CD4-positive, alpha-beta memory T cell (primary cell): ENCODE measurements at regions not wholly inside any gene's neighbourhood (a gene's known extent, or its start where the extent isn't known, plus 50 kb on each side); places are given as distances from the start of the nearest gene placed in this dataset.

Experiments
- CTCF ChIA-PET: fragments of 350-600 bp; sonication (Branson Sonifier 250); formaldehyde crosslinking; loops from one replicate; lab custom pipeline; 2021; ENCODE audit warnings: inconsistent platforms; ENCODE audit not compliant: partially characterized antibody; lab: Charles Lee
- POLR2A ChIA-PET: fragments of 350-600 bp; sonication (Branson Sonifier 250); formaldehyde crosslinking; loops from one replicate; lab custom pipeline; 2021; ENCODE audit not compliant: partially characterized antibody; lab: Charles Lee
- DNase-seq, 5 donors: peaks; one replicate each; pipeline versions ENCODE4 v3.0.0 to v3.0.0-alpha.2; 2020 to 2022; ENCODE audit warnings: mixed read lengths in 1 of 5
- H3K27ac ChIP-seq: one replicate; pipeline ENCODE4 v1.7.0; 2013; ENCODE audit warnings: low read depth, low read length
- H3K27me3 ChIP-seq: 2 replicates; pipeline ENCODE4 v1.7.0; 2013; ENCODE audit warnings: mild to moderate bottlenecking, low read length, moderate library complexity; ENCODE audit not compliant: insufficient read depth
- H3K36me3 ChIP-seq: 2 replicates; pipeline ENCODE4 v1.7.0; 2013; ENCODE audit warnings: mild to moderate bottlenecking, low read length, moderate library complexity; ENCODE audit not compliant: insufficient read depth
- H3K4me1 ChIP-seq: 2 replicates; pipeline ENCODE4 v1.7.0; 2013; ENCODE audit warnings: mild to moderate bottlenecking, low read length, moderate library complexity; ENCODE audit not compliant: insufficient read depth
- H3K4me3 ChIP-seq, 2 donors: one replicate each; pipeline ENCODE4 v1.7.0; 2013; ENCODE audit warnings: low read length in 2 of 2, mild to moderate bottlenecking in 1 of 2
- H3K9me3 ChIP-seq, 2 donors: one replicate each; pipeline ENCODE4 v1.7.0; 2013; ENCODE audit warnings: low read length in 2 of 2, control low read depth in 1 of 2; ENCODE audit not compliant: control insufficient read depth in 1 of 2
- H3K27ac Mint-ChIP-seq, 7 donors: one replicate each; pipeline ENCODE4 v1.8.0; 2020 to 2021; ENCODE audit warnings: mixed read lengths in 7 of 7, mild to moderate bottlenecking in 6 of 7, inconsistent platforms in 3 of 7, moderate library complexity in 3 of 7
- H3K27me3 Mint-ChIP-seq, 2 donors: one replicate each; pipeline ENCODE4 v1.8.0; 2020 to 2021; ENCODE audit warnings: mixed read lengths in 2 of 2
- H3K36me3 Mint-ChIP-seq, 2 donors: one replicate each; pipeline ENCODE4 v1.8.0; 2020 to 2021; ENCODE audit warnings: mixed read lengths in 2 of 2, inconsistent platforms in 1 of 2, mild to moderate bottlenecking in 1 of 2
- H3K4me1 Mint-ChIP-seq, 4 donors: one replicate each; pipeline ENCODE4 v1.8.0; 2020 to 2021; ENCODE audit warnings: mixed read lengths in 4 of 4, mild to moderate bottlenecking in 1 of 4
- H3K4me3 Mint-ChIP-seq, 8 donors: one replicate each; pipeline ENCODE4 v1.8.0; 2020 to 2021; ENCODE audit warnings: mixed read lengths in 8 of 8, mild to moderate bottlenecking in 7 of 8, moderate library complexity in 6 of 8, inconsistent platforms in 3 of 8
- H3K9me3 Mint-ChIP-seq, 8 donors: one replicate each; pipeline ENCODE4 v1.8.0; 2020 to 2021; ENCODE audit warnings: mixed read lengths in 8 of 8, mild to moderate bottlenecking in 5 of 8, inconsistent platforms in 3 of 8, moderate library complexity in 1 of 8
- intact Hi-C: fragments of 100-400 bp; cut with micrococcal nuclease; formaldehyde crosslinking; loops from one replicate; pipeline ENCODE4 v1.15.1; 2023

GRCh38 chr12:4202918-4203317 is 70.6 kb upstream of the CCND2 start:
- Mint-ChIP-seq H3K27ac (no peak overlapping the region), H3K4me3 (no peak overlapping the region), H3K36me3 (no peaks in the 10 kb centered on the region), H3K4me1 (no peaks in the 10 kb centered on the region), H3K9me3 (no peaks in the 10 kb centered on the region), H3K27me3 (no peaks in the 10 kb centered on the region)
- intact Hi-C loops, result no loop called here
- no peaks in the 10 kb centered on the region for H3K4me1 ChIP-seq
- H3K9me3 ChIP-seq, result no peaks in the 10 kb centered on the region
- no peak overlapping the region for H3K27ac ChIP-seq
- CTCF ChIA-PET, result no interaction called here
- no peak for DNase-seq
- POLR2A ChIA-PET, result no interaction called here
- no peaks in the 10 kb centered on the region for H3K27me3 ChIP-seq
- H3K4me3 ChIP-seq, result no peak overlapping the region
- H3K36me3 ChIP-seq, result no peaks in the 10 kb centered on the region

GRCh38 chr12:4202487-4202886 is 71.1 kb upstream of the CCND2 start:
- CTCF ChIA-PET, result no interaction called here
- intact Hi-C loops, result no loop called here
- no peak for DNase-seq
- Histone ChIP-seq H3K4me1 (no peaks in the 10 kb centered on the region), H3K27me3 (no peaks in the 10 kb centered on the region), H3K4me3 (no peak overlapping the region), H3K9me3 (no peaks in the 10 kb centered on the region), H3K27ac (no peak overlapping the region), H3K36me3 (no peaks in the 10 kb centered on the region)
- POLR2A ChIA-PET, result no interaction called here
- Mint-ChIP-seq H3K36me3 (no peaks in the 10 kb centered on the region), H3K4me1 (no peaks in the 10 kb centered on the region), H3K27ac (no peak overlapping the region), H3K27me3 (no peaks in the 10 kb centered on the region), H3K9me3 (no peaks in the 10 kb centered on the region), H3K4me3 (no peak overlapping the region)

GRCh38 chr12:4201333-4202100 is 72.0 kb upstream of the CCND2 start:
- no peak overlapping the region for H3K4me3 Mint-ChIP-seq
- Histone ChIP-seq H3K4me1 (no peaks in the 10 kb centered on the region), H3K27me3 (no peaks in the 10 kb centered on the region), H3K27ac (no peak overlapping the region), H3K36me3 (no peaks in the 10 kb centered on the region), H3K9me3 (no peaks in the 10 kb centered on the region), H3K4me3 (no peak overlapping the region)
- H3K4me1 Mint-ChIP-seq, result no peaks in the 10 kb centered on the region
- ChIA-PET CTCF (no interaction called here), POLR2A (no interaction called here)
- DNase-seq, result no peak
- H3K36me3 Mint-ChIP-seq, result no peaks in the 10 kb centered on the region
- no peaks in the 10 kb centered on the region for H3K27me3 Mint-ChIP-seq
- intact Hi-C loops, result no loop called here
- H3K27ac Mint-ChIP-seq, result no peak overlapping the region
- H3K9me3 Mint-ChIP-seq, result no peaks in the 10 kb centered on the region

GRCh38 chr12:4197922-4198763 is 75.4 kb upstream of the CCND2 start:
- Histone ChIP-seq H3K4me3 (no peak overlapping the region), H3K4me1 (no peaks in the 10 kb centered on the region), H3K36me3 (no peaks in the 10 kb centered on the region), H3K9me3 (no peaks in the 10 kb centered on the region), H3K27ac (no peak overlapping the region), H3K27me3 (no peaks in the 10 kb centered on the region)
- no peaks in the 10 kb centered on the region for H3K36me3 Mint-ChIP-seq
- no peaks in the 10 kb centered on the region for H3K9me3 Mint-ChIP-seq
- H3K4me1 Mint-ChIP-seq, result no peaks in the 10 kb centered on the region
- POLR2A ChIA-PET, result no interaction called here
- H3K4me3 Mint-ChIP-seq, result no peak overlapping the region
- CTCF ChIA-PET, result interaction anchor here (1.2 to 2.1 kb wide), 2 partner anchors 54 to 79 kb away, joined by 4 to 10 read pairs; no protein-coding TSS in a partner anchor
- DNase-seq, result no peak
- H3K27ac Mint-ChIP-seq, result peak overlapping the region in 2 of 7 donors; percentile 12 to 15
- intact Hi-C loops, result no loop called here
- no peaks in the 10 kb centered on the region for H3K27me3 Mint-ChIP-seq

GRCh38 chr12:4196805-4197420 is 76.6 kb upstream of the CCND2 start:
- intact Hi-C loops, result no loop called here
- CTCF ChIA-PET, result interaction anchor here (2.1 kb wide), 1 partner anchor 80 kb away, joined by 10 read pairs; no protein-coding TSS in a partner anchor
- Mint-ChIP-seq H3K9me3 (no peaks in the 10 kb centered on the region), H3K27ac (no peak overlapping the region), H3K4me3 (no peak overlapping the region), H3K36me3 (no peaks in the 10 kb centered on the region), H3K4me1 (no peaks in the 10 kb centered on the region), H3K27me3 (no peaks in the 10 kb centered on the region)
- Histone ChIP-seq H3K4me1 (no peaks in the 10 kb centered on the region), H3K27ac (no peak overlapping the region), H3K36me3 (no peaks in the 10 kb centered on the region), H3K27me3 (no peaks in the 10 kb centered on the region), H3K9me3 (no peaks in the 10 kb centered on the region), H3K4me3 (no peak overlapping the region)
- DNase-seq, result no peak
- POLR2A ChIA-PET, result interaction anchor here (0.6 kb wide), 1 partner anchor 570 kb away, joined by 3 read pairs; no protein-coding TSS in a partner anchor

- Histone ChIP-seq H3K4me3 (no peak overlapping the region), H3K9me3 (no peaks in the 10 kb centered on the region), H3K27me3 (no peaks in the 10 kb centered on the region), H3K4me1 (no peaks in the 10 kb centered on the region), H3K36me3 (no peaks in the 10 kb centered on the region), H3K27ac (no peak overlapping the region)
- Mint-ChIP-seq H3K27me3 (no peaks in the 10 kb centered on the region), H3K9me3 (no peaks in the 10 kb centered on the region), H3K27ac (no peak overlapping the region), H3K4me1 (no peaks in the 10 kb centered on the region), H3K4me3 (no peak overlapping the region), H3K36me3 (no peaks in the 10 kb centered on the region)
- CTCF ChIA-PET, result interaction anchor here (0.9 kb wide), 1 partner anchor 16 kb away, joined by 3 read pairs; no protein-coding TSS in a partner anchor
- intact Hi-C loops, result no loop called here
- POLR2A ChIA-PET, result no interaction called here
- no peak for DNase-seq
Observed at GRCh38 chr12:4194668-4195067, 78.9 kb upstream of the CCND2 start.

- Histone ChIP-seq H3K4me3 (no peak overlapping the region), H3K9me3 (no peaks in the 10 kb centered on the region), H3K4me1 (no peaks in the 10 kb centered on the region), H3K27ac (no peak overlapping the region), H3K27me3 (no peaks in the 10 kb centered on the region), H3K36me3 (no peaks in the 10 kb centered on the region)
- Mint-ChIP-seq H3K27ac (no peak overlapping the region), H3K4me1 (no peaks in the 10 kb centered on the region), H3K27me3 (no peaks in the 10 kb centered on the region), H3K36me3 (no peaks in the 10 kb centered on the region), H3K9me3 (no peaks in the 10 kb centered on the region), H3K4me3 (no peak overlapping the region)
- no peak for DNase-seq
- intact Hi-C loops, result no loop called here
- POLR2A ChIA-PET, result no interaction called here
- CTCF ChIA-PET, result no interaction called here
Observed at GRCh38 chr12:4193821-4194220, 79.7 kb upstream of the CCND2 start.
